CD4-positive, alpha-beta T cell (primary cell): ENCODE measurements at regions not wholly inside any gene's neighbourhood (a gene's known extent, or its start where the extent isn't known, plus 50 kb on each side); places are given as distances from the start of the nearest gene placed in this dataset.
"Not testable (repeated sequence)": the region's sequence is repeated elsewhere in the genome, so short reads cannot be mapped to it uniquely, and the experiment has no call there.

ENCODE experiments used
- ATAC-seq: fragments of 200-7000 bp; cut with Tn5 transposase; one replicate; pipeline ENCODE4 v1.10.0; 2022; ENCODE audit warnings: mild to moderate bottlenecking; ENCODE audit not compliant: poor library complexity
- CTCF ChIA-PET: fragments of 350-600 bp; sonication (Branson Sonifier 250); formaldehyde crosslinking; loops from one replicate; lab custom pipeline; 2021; ENCODE audit warnings: antibody characterized with exemption, inconsistent platforms; lab: Charles Lee
- POLR2A ChIA-PET: fragments of 350-600 bp; sonication (Branson Sonifier 250); formaldehyde crosslinking; loops from one replicate; lab custom pipeline; 2021; ENCODE audit warnings: antibody characterized with exemption, inconsistent platforms; lab: Charles Lee
- DNase-seq, 14 experiments: peaks; one replicate each; pipeline ENCODE4 v3.0.0-alpha.2; 2013 to 2020; ENCODE audit warnings: mixed read lengths in 2 of 14
- H3K27ac ChIP-seq, 2 donors: one replicate each; pipeline versions ENCODE4 v1.5.1 to v1.7.0; 2013; ENCODE audit warnings: low read length in 2 of 2, low read depth in 1 of 2, mild to moderate bottlenecking in 1 of 2
- H3K27me3 ChIP-seq, 2 experiments: 1 replicate in 1 of 2; 2 replicates in 1 of 2; pipeline versions ENCODE4 v1.6.1 to v1.7.0; 2013; ENCODE audit warnings: low read length in 2 of 2, control low read depth in 1 of 2, mild to moderate bottlenecking in 1 of 2, moderate library complexity in 1 of 2; ENCODE audit not compliant: insufficient read depth in 2 of 2, control insufficient read depth in 1 of 2
- H3K36me3 ChIP-seq: one replicate; pipeline ENCODE4 v1.6.1; 2013; ENCODE audit warnings: low read length, control low read depth; ENCODE audit not compliant: insufficient read depth
- H3K4me1 ChIP-seq: one replicate; pipeline ENCODE4 v1.6.1; 2013; ENCODE audit warnings: low read length, control low read depth; ENCODE audit not compliant: insufficient read depth
- H3K4me3 ChIP-seq: one replicate; pipeline ENCODE4 v1.5.1; 2013; ENCODE audit warnings: mild to moderate bottlenecking, low read length, moderate library complexity
- H3K9me3 ChIP-seq, 2 experiments: 1 replicate in 1 of 2; 2 replicates in 1 of 2; pipeline versions ENCODE4 v1.6.1 to v1.7.0; 2013; ENCODE audit warnings: low read length in 2 of 2, mild to moderate bottlenecking in 2 of 2, control low read depth in 1 of 2, moderate library complexity in 1 of 2; ENCODE audit not compliant: control insufficient read depth in 1 of 2, insufficient read depth in 1 of 2
- H3K27ac Mint-ChIP-seq: one replicate; pipeline ENCODE4 v1.8.0; 2020; ENCODE audit warnings: mixed read lengths
- H3K27me3 Mint-ChIP-seq: one replicate; pipeline ENCODE4 v1.8.0; 2021; ENCODE audit warnings: mixed read lengths
- H3K36me3 Mint-ChIP-seq: one replicate; pipeline ENCODE4 v1.8.0; 2021; ENCODE audit warnings: low read depth, mixed read lengths
- H3K4me1 Mint-ChIP-seq: one replicate; pipeline ENCODE4 v1.8.0; 2021; ENCODE audit warnings: low read depth, mixed read lengths
- H3K4me3 Mint-ChIP-seq: one replicate; pipeline ENCODE4 v1.8.0; 2020; ENCODE audit warnings: mild to moderate bottlenecking, mixed read lengths
- H3K9me3 Mint-ChIP-seq: one replicate; pipeline ENCODE4 v1.8.0; 2020; ENCODE audit warnings: mixed read lengths
- intact Hi-C, 2 experiments: fragments of 100-400 bp; cut with DNase I in 1 of 2; cut with micrococcal nuclease in 1 of 2; formaldehyde crosslinking; loops; one replicate each; pipeline versions ENCODE4 v1.15.1 to v1.9.0; 2023 to 2025; cut with DNase I, micrococcal nuclease
- TF ChIP-seq, protein P1 (sequence below): fragments of 200-600 bp; IDR thresholded peaks from one replicate; pipeline ENCODE4 v1.8.0; 2022; ENCODE audit warnings: antibody characterized with exemption, mild to moderate bottlenecking

DNA sequence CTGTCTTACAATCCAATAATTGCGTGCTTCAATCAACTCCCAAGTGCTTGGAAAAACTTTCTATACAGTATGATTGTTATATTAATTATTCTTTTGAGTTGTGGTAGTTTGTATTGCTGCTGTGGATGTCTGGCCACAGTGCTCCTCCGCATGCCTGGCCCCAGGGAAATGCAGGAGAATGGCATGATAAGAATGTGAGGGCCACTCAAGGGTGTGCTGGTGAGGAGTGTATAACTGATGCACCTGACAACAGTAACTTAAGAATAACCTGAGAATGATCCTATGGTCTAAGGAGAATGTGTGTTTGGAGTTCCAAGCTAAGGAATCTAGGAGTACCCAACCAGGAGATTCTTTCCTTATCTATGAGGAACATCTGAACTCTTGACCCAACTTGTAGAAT lies 152.9 kb upstream of the APC start:
- Mint-ChIP-seq H3K36me3 (no peaks in the 10 kb centered on the region), H3K9me3 (no peaks in the 10 kb centered on the region), H3K27ac (no peak overlapping the region), H3K27me3 (peaks cover 18% of the 10 kb centered on the region), H3K4me3 (no peak overlapping the region), H3K4me1 (no peaks in the 10 kb centered on the region)
- Histone ChIP-seq H3K27me3 (peaks cover 0 to 2% of the 10 kb centered on the region in 2 experiments), H3K4me3 (no peak overlapping the region), H3K4me1 (peaks cover 4% of the 10 kb centered on the region), H3K36me3 (no peaks in the 10 kb centered on the region), H3K9me3 (no peaks in the 10 kb centered on the region), H3K27ac (no peak overlapping the region)
- DNase-seq (no peak), ATAC-seq (no peak)
- ChIA-PET CTCF (no interaction called here), POLR2A (no interaction called here)
- intact Hi-C loops: no loop called here
- TF ChIP-seq, protein P1, sequence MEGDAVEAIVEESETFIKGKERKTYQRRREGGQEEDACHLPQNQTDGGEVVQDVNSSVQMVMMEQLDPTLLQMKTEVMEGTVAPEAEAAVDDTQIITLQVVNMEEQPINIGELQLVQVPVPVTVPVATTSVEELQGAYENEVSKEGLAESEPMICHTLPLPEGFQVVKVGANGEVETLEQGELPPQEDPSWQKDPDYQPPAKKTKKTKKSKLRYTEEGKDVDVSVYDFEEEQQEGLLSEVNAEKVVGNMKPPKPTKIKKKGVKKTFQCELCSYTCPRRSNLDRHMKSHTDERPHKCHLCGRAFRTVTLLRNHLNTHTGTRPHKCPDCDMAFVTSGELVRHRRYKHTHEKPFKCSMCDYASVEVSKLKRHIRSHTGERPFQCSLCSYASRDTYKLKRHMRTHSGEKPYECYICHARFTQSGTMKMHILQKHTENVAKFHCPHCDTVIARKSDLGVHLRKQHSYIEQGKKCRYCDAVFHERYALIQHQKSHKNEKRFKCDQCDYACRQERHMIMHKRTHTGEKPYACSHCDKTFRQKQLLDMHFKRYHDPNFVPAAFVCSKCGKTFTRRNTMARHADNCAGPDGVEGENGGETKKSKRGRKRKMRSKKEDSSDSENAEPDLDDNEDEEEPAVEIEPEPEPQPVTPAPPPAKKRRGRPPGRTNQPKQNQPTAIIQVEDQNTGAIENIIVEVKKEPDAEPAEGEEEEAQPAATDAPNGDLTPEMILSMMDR: no peak

- Mint-ChIP-seq H3K4me1 (no peaks in the 10 kb centered on the region), H3K27ac (no peak overlapping the region), H3K36me3 (no peaks in the 10 kb centered on the region), H3K4me3 (no peak overlapping the region), H3K27me3 (peaks cover 18% of the 10 kb centered on the region), H3K9me3 (no peaks in the 10 kb centered on the region)
- peaks cover 0 to 2% of the 10 kb centered on the region in 2 experiments for H3K27me3 ChIP-seq
- no peak overlapping the region for H3K4me3 ChIP-seq
- DNase-seq: no peak
- ATAC-seq: no peak
- H3K9me3 ChIP-seq: no peaks in the 10 kb centered on the region
- no peaks in the 10 kb centered on the region for H3K36me3 ChIP-seq
- ChIA-PET CTCF (no interaction called here), POLR2A (no interaction called here)
- H3K4me1 ChIP-seq: peaks cover 4% of the 10 kb centered on the region
- intact Hi-C loops: no loop called here
- TF ChIP-seq, protein P1: no peak
- no peak overlapping the region for H3K27ac ChIP-seq
These were observed 151.1 kb upstream of the APC start for GRCh38 chr5:112586596-112587062.

GRCh38 chr5:112590858-112591257 lies 146.8 kb upstream of the APC start:
- H3K9me3 ChIP-seq, DNase-seq, H3K4me3 Mint-ChIP-seq, H3K27ac ChIP-seq, H3K36me3 ChIP-seq, H3K36me3 Mint-ChIP-seq, CTCF ChIA-PET, H3K27ac Mint-ChIP-seq, intact Hi-C loops, H3K27me3 Mint-ChIP-seq, H3K4me1 ChIP-seq, ATAC-seq, H3K4me3 ChIP-seq, H3K4me1 Mint-ChIP-seq, H3K27me3 ChIP-seq, H3K9me3 Mint-ChIP-seq, POLR2A ChIA-PET: not testable (repeated sequence)

- Mint-ChIP-seq H3K4me3 (no peak overlapping the region), H3K36me3 (no peaks in the 10 kb centered on the region), H3K4me1 (no peaks in the 10 kb centered on the region), H3K27me3 (peaks cover 20% of the 10 kb centered on the region), H3K27ac (no peak overlapping the region), H3K9me3 (no peaks in the 10 kb centered on the region)
- ATAC-seq (no peak), DNase-seq (peak in 1 of 14 experiments; percentile 40)
- H3K36me3 ChIP-seq: no peaks in the 10 kb centered on the region
- H3K27me3 ChIP-seq: no peaks in the 10 kb centered on the region
- ChIA-PET CTCF (no interaction called here), POLR2A (no interaction called here)
- no peak overlapping the region for H3K4me3 ChIP-seq
- intact Hi-C loops: no loop called here
- H3K27ac ChIP-seq: no peak overlapping the region
- no peaks in the 10 kb centered on the region for H3K9me3 ChIP-seq
- peaks cover 3% of the 10 kb centered on the region for H3K4me1 ChIP-seq
- TF ChIP-seq, protein P1: no peak
These were observed 143.4 kb upstream of the APC start for GRCh38 chr5:112594095-112594850.
